ENCODE measurements at regions not wholly inside any gene's neighbourhood (a gene's known extent, or its start where the extent isn't known, plus 50 kb on each side); places are given as distances from the start of the nearest gene placed in this dataset.

DNA sequence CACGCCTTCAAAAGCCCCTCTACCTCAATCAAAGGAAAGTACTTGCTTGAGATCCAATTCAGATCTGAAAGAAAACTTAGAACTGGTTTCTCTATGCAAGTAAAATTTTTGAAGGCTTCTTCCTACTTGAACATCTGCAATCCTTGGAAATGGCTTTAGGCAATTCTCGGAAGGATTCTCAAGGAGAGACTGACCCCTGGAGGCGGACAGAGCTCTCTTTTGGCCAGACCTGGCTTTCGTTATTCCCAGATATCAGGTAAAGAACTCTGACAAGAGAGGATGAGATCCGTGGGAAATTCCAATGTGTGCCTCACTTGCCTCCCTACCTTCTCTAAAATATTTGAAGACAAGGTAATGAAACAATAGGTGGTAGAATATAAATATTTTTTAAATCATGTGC is 670.3 kb upstream of the FAM241A start:
- TF ChIP-seq, protein P1, sequence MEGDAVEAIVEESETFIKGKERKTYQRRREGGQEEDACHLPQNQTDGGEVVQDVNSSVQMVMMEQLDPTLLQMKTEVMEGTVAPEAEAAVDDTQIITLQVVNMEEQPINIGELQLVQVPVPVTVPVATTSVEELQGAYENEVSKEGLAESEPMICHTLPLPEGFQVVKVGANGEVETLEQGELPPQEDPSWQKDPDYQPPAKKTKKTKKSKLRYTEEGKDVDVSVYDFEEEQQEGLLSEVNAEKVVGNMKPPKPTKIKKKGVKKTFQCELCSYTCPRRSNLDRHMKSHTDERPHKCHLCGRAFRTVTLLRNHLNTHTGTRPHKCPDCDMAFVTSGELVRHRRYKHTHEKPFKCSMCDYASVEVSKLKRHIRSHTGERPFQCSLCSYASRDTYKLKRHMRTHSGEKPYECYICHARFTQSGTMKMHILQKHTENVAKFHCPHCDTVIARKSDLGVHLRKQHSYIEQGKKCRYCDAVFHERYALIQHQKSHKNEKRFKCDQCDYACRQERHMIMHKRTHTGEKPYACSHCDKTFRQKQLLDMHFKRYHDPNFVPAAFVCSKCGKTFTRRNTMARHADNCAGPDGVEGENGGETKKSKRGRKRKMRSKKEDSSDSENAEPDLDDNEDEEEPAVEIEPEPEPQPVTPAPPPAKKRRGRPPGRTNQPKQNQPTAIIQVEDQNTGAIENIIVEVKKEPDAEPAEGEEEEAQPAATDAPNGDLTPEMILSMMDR (IDR thresholded peaks at IDR 0.05; ENCODE audit: insufficient read depth, low read length, poor library complexity, severe bottlenecking), result no peak
- TF ChIP-seq EZH2phosphoT487 (conservative IDR thresholded peaks at IDR 0.05; ENCODE audit: low read length), result no peak
